ENCODE measurements at regions not wholly inside any gene's neighbourhood (a gene's known extent, or its start where the extent isn't known, plus 50 kb on each side); places are given as distances from the start of the nearest gene placed in this dataset.

- no peak for TF ChIP-seq POLR2A (IDR thresholded peaks at IDR 0.05)
- TF ChIP-seq CTCF (IDR thresholded peaks at IDR 0.05): no peak
- no peak for TF ChIP-seq POLR2AphosphoS5 (IDR thresholded peaks at IDR 0.05)
Measured at GRCh38 chr21:28509031-28509430, 483.6 kb downstream of the LTN1 start.
